OCI-LY3 (cell line): ENCODE measurements at regions not wholly inside any gene's neighbourhood (a gene's known extent, or its start where the extent isn't known, plus 50 kb on each side); places are given as distances from the start of the nearest gene placed in this dataset.
"Not testable (repeated sequence)": the region's sequence is repeated elsewhere in the genome, so short reads cannot be mapped to it uniquely, and the experiment has no call there.

Source experiments
- H2AFZ ChIP-seq: fragments of 200-600, 300-600 bp; shearing (Covaris generic); 2 replicates; pipeline ENCODE4 v1.6.0; 2014; ENCODE audit warnings: antibody characterized with exemption, low read depth, low read length
- H3K27ac ChIP-seq: fragments of 200-600, 300-600 bp; sonication (generic); 2 replicates; pipeline ENCODE4 v1.5.1; 2014; ENCODE audit warnings: mild to moderate bottlenecking, low read length, moderate library complexity, mixed read lengths
- H3K27me3 ChIP-seq: fragments of 200-600, 300-600 bp; sonication (generic); 2 replicates; pipeline ENCODE4 v1.6.1; 2014; ENCODE audit warnings: low read depth, low read length, mixed read lengths
- H3K36me3 ChIP-seq: fragments of 200-600, 300-600 bp; sonication (generic); replicated peaks from 2 replicates; pipeline ENCODE3; 2014; ENCODE audit warnings: low read depth, low read length, mixed read lengths
- H3K4me1 ChIP-seq: fragments of 300-600, 200-600 bp; sonication (generic); 2 replicates; pipeline ENCODE4 v1.6.1; 2014; ENCODE audit warnings: low read length, mixed read lengths
- H3K4me2 ChIP-seq: fragments of 200-600, 300-600 bp; sonication (generic); 2 replicates; pipeline ENCODE4 v1.6.1; 2014; ENCODE audit warnings: low read length, mixed read lengths
- H3K4me3 ChIP-seq: fragments of 300-600, 200-600 bp; sonication (generic); 2 replicates; pipeline ENCODE4 v1.5.1; 2014; ENCODE audit warnings: antibody characterized with exemption, mild to moderate bottlenecking, low read length, moderate library complexity
- H3K79me2 ChIP-seq: fragments of 300-600, 200-600 bp; shearing (Covaris generic); 2 replicates; pipeline ENCODE4 v1.6.1; 2014; ENCODE audit warnings: mild to moderate bottlenecking, low read length, mixed read lengths
- H3K9ac ChIP-seq: fragments of 300-600, 200-600 bp; shearing (Covaris generic); 2 replicates; pipeline ENCODE4 v1.6.0; 2014; ENCODE audit warnings: mild to moderate bottlenecking, low read length, moderate library complexity
- H3K9me3 ChIP-seq: fragments of 200-600, 300-600 bp; shearing (Covaris generic); 2 replicates; pipeline ENCODE4 v1.6.1; 2014; ENCODE audit warnings: low read length, mixed read lengths; ENCODE audit not compliant: insufficient read depth
- H4K20me1 ChIP-seq: fragments of 200-600, 300-600 bp; sonication (generic); 2 replicates; pipeline ENCODE4 v1.6.1; 2016; ENCODE audit warnings: low read length, mixed read lengths; ENCODE audit not compliant: insufficient read depth
- CTCF ChIP-seq: fragments of 200-600, 300-600 bp; sonication (generic); IDR thresholded peaks from 2 replicates; pipeline ENCODE4 v1.5.1; 2014; ENCODE audit warnings: antibody characterized with exemption, low read length, low read depth
- EZH2phosphoT487 ChIP-seq: fragments of 200-600 bp; shearing (Covaris generic); IDR thresholded peaks from 2 replicates; pipeline ENCODE4 v1.6.1; 2018; ENCODE audit warnings: antibody characterized with exemption, mixed run types, low read depth

GRCh38 chr3:184502123-184502667 is 59.4 kb upstream of the EPHB3 start:
- Histone ChIP-seq H3K27ac (no peak overlapping the region), H4K20me1 (no peaks in the 10 kb centered on the region), H2AFZ (no peak overlapping the region), H3K36me3 (no peaks in the 10 kb centered on the region), H3K9me3 (no peaks in the 10 kb centered on the region), H3K4me2 (no peak overlapping the region), H3K4me1 (no peaks in the 10 kb centered on the region; the same call in 1 of the 2 replicates), H3K4me3 (no peak overlapping the region), H3K9ac (no peak overlapping the region), H3K79me2 (no peaks in the 10 kb centered on the region), H3K27me3 (peaks cover 35% of the 10 kb centered on the region)
- TF ChIP-seq CTCF (no peak), EZH2phosphoT487 (no peak)

GRCh38 chr3:184502841-184503240 is 58.7 kb upstream of the EPHB3 start:
- H3K27ac ChIP-seq, H4K20me1 ChIP-seq, H3K79me2 ChIP-seq, H3K9ac ChIP-seq, H3K4me1 ChIP-seq, H3K4me3 ChIP-seq, H3K9me3 ChIP-seq, H3K4me2 ChIP-seq, H3K36me3 ChIP-seq, H2AFZ ChIP-seq: not testable (repeated sequence)
- H3K27me3 ChIP-seq, result peaks cover 41% of the 10 kb centered on the region

- no peak for TF ChIP-seq CTCF
- no peak for TF ChIP-seq EZH2phosphoT487
- Histone ChIP-seq H3K4me3 (no peak overlapping the region), H3K4me2 (no peak overlapping the region), H3K9me3 (no peaks in the 10 kb centered on the region), H3K27ac (no peak overlapping the region), H3K4me1 (no peaks in the 10 kb centered on the region; the same call in 1 of the 2 replicates), H3K79me2 (no peaks in the 10 kb centered on the region), H3K27me3 (peaks cover 42% of the 10 kb centered on the region), H4K20me1 (no peaks in the 10 kb centered on the region), H3K9ac (no peak overlapping the region), H2AFZ (no peak overlapping the region), H3K36me3 (no peaks in the 10 kb centered on the region)
Measured at GRCh38 chr3:184503647-184504046, 57.9 kb upstream of the EPHB3 start.

- Histone ChIP-seq H4K20me1 (no peaks in the 10 kb centered on the region), H3K27me3 (peaks cover 45% of the 10 kb centered on the region), H3K79me2 (no peaks in the 10 kb centered on the region), H3K9me3 (no peaks in the 10 kb centered on the region), H3K27ac (no peak overlapping the region), H3K4me1 (no peaks in the 10 kb centered on the region), H3K4me3 (no peak overlapping the region), H2AFZ (no peak overlapping the region), H3K9ac (no peak overlapping the region), H3K36me3 (no peaks in the 10 kb centered on the region), H3K4me2 (no peak overlapping the region)
- no peak for TF ChIP-seq CTCF
- TF ChIP-seq EZH2phosphoT487, result no peak
Measured at GRCh38 chr3:184505076-184505878, 56.3 kb upstream of the EPHB3 start.
